ENCODE measurements at regions not wholly inside any gene's neighbourhood (a gene's known extent, or its start where the extent isn't known, plus 50 kb on each side); places are given as distances from the start of the nearest gene placed in this dataset.

DNA sequence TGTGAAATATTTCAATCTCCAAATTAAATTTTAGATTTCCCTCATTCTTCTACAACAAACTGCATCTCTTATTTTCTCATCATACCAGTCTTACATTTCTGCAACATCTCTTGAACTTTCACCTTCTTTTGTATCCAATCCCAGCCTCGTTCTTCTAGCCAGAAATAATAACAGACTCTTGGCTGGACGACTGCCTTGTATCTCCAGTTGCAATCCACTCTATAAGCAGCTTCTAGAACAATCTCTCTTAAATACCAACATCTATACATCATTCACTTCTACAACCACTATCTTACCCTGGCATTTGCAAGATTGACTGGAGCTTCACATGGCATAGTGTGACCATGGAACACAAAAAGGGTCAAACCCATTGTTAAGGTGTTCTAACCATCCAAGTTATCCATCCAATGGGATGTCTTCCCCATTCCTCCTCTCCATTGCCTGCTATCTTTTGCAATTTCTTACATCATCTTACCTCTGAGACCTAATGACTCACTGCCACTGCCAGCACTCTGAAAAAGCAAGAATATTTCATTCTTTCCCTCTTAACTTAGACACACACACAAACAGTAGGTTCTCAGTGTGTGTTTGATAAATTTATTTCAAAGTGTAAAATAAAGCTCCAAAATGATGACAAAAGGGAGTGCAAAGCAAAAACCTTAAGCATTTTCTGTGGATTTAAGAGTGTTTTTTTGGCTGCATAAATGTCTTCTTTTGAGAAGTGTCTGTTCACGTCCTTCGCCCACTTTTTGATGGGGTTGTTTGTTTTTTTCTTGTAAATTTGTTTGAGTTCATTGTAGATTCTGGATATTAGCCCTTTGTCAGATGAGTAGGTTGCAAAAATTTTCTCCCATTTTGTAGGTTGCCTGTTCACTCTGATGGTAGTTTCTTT lies 145.6 kb downstream of the METTL4 start:
- TF ChIP-seq, protein P1, sequence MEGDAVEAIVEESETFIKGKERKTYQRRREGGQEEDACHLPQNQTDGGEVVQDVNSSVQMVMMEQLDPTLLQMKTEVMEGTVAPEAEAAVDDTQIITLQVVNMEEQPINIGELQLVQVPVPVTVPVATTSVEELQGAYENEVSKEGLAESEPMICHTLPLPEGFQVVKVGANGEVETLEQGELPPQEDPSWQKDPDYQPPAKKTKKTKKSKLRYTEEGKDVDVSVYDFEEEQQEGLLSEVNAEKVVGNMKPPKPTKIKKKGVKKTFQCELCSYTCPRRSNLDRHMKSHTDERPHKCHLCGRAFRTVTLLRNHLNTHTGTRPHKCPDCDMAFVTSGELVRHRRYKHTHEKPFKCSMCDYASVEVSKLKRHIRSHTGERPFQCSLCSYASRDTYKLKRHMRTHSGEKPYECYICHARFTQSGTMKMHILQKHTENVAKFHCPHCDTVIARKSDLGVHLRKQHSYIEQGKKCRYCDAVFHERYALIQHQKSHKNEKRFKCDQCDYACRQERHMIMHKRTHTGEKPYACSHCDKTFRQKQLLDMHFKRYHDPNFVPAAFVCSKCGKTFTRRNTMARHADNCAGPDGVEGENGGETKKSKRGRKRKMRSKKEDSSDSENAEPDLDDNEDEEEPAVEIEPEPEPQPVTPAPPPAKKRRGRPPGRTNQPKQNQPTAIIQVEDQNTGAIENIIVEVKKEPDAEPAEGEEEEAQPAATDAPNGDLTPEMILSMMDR (IDR thresholded peaks at IDR 0.05; ENCODE audit: low read depth, low read length, missing input control) = no peak
- no peak for TF ChIP-seq GABPA (IDR thresholded peaks at IDR 0.05 in 1 of 2, conservative IDR thresholded peaks at IDR 0.05 in 1 of 2)
- TF ChIP-seq HNF4A (conservative IDR thresholded peaks at IDR 0.05) = no peak
- TF ChIP-seq, protein P2, sequence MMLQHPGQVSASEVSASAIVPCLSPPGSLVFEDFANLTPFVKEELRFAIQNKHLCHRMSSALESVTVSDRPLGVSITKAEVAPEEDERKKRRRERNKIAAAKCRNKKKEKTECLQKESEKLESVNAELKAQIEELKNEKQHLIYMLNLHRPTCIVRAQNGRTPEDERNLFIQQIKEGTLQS (IDR thresholded peaks at IDR 0.05) = no peak
- no peak for TF ChIP-seq RAD21 (IDR thresholded peaks at IDR 0.05)
- TF ChIP-seq, protein P3, sequence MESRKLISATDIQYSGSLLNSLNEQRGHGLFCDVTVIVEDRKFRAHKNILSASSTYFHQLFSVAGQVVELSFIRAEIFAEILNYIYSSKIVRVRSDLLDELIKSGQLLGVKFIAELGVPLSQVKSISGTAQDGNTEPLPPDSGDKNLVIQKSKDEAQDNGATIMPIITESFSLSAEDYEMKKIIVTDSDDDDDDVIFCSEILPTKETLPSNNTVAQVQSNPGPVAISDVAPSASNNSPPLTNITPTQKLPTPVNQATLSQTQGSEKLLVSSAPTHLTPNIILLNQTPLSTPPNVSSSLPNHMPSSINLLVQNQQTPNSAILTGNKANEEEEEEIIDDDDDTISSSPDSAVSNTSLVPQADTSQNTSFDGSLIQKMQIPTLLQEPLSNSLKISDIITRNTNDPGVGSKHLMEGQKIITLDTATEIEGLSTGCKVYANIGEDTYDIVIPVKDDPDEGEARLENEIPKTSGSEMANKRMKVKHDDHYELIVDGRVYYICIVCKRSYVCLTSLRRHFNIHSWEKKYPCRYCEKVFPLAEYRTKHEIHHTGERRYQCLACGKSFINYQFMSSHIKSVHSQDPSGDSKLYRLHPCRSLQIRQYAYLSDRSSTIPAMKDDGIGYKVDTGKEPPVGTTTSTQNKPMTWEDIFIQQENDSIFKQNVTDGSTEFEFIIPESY (IDR thresholded peaks at IDR 0.05) = no peak
- TF ChIP-seq, protein P4, sequence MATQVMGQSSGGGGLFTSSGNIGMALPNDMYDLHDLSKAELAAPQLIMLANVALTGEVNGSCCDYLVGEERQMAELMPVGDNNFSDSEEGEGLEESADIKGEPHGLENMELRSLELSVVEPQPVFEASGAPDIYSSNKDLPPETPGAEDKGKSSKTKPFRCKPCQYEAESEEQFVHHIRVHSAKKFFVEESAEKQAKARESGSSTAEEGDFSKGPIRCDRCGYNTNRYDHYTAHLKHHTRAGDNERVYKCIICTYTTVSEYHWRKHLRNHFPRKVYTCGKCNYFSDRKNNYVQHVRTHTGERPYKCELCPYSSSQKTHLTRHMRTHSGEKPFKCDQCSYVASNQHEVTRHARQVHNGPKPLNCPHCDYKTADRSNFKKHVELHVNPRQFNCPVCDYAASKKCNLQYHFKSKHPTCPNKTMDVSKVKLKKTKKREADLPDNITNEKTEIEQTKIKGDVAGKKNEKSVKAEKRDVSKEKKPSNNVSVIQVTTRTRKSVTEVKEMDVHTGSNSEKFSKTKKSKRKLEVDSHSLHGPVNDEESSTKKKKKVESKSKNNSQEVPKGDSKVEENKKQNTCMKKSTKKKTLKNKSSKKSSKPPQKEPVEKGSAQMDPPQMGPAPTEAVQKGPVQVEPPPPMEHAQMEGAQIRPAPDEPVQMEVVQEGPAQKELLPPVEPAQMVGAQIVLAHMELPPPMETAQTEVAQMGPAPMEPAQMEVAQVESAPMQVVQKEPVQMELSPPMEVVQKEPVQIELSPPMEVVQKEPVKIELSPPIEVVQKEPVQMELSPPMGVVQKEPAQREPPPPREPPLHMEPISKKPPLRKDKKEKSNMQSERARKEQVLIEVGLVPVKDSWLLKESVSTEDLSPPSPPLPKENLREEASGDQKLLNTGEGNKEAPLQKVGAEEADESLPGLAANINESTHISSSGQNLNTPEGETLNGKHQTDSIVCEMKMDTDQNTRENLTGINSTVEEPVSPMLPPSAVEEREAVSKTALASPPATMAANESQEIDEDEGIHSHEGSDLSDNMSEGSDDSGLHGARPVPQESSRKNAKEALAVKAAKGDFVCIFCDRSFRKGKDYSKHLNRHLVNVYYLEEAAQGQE (IDR thresholded peaks at IDR 0.05) = no peak
- no peak for TF ChIP-seq JUND (IDR thresholded peaks at IDR 0.05)
- TF ChIP-seq FOXA1 (IDR thresholded peaks at IDR 0.05) = no peak
- TF ChIP-seq EGR1 (IDR thresholded peaks at IDR 0.05; ENCODE audit: low read depth in 2 of 2) = no peak
- TF ChIP-seq, protein P5, sequence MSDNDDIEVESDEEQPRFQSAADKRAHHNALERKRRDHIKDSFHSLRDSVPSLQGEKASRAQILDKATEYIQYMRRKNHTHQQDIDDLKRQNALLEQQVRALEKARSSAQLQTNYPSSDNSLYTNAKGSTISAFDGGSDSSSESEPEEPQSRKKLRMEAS (IDR thresholded peaks at IDR 0.05) = no peak
- no peak for TF ChIP-seq YY1 (IDR thresholded peaks at IDR 0.05)
- TF ChIP-seq RXRA (IDR thresholded peaks at IDR 0.05) = no peak
